ENCODE measurements at regions not wholly inside any gene's neighbourhood (a gene's known extent, or its start where the extent isn't known, plus 50 kb on each side); places are given as distances from the start of the nearest gene placed in this dataset.

DNA sequence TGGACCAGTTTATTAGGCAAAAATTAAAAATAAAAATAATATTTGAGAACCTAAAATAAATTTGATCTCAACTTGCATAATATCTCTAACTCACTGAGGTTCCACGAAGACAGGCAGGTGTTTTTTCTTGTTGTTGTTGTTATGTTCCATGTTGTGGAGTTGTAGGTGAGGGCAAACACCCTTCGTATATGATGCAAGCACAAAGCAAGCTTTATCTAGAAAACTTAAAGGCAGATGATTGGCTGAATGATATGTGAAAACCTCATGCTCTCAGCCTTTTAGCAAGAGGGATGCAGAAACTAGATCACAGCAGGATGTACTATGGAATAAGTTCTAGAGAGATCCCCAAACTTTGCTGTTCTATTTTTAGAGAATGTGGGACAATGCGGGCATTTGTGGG, 502.7 kb downstream of the ETNK1 start:
- Histone ChIP-seq H3K9me1 (ENCODE audit: insufficient read depth, low read length) (no peaks in the 10 kb centered on the region), H3K4me1 (ENCODE audit: control insufficient read depth, insufficient read depth, low read length) (no peaks in the 10 kb centered on the region), H3K18ac (ENCODE audit: low read depth, low read length) (no peak overlapping the region), H4K8ac (ENCODE audit: low read depth in 2 of 2, low read length in 2 of 2) (no peak overlapping the region), H3K9ac (ENCODE audit: low read depth, low read length) (no peak overlapping the region), H4K91ac (ENCODE audit: insufficient read depth, low read depth, low read length) (no peak overlapping the region), H2BK5ac (ENCODE audit: low read depth, low read length, poor library complexity, severe bottlenecking) (no peak overlapping the region), H3K79me1 (ENCODE audit: low read depth in 1 of 2, low read length in 2 of 2) (no peaks in the 10 kb centered on the region), H3K36me3 (ENCODE audit: control insufficient read depth, insufficient read depth, low read length) (no peaks in the 10 kb centered on the region), H3K4ac (ENCODE audit: low read depth, low read length) (no peak overlapping the region), H3K27ac (ENCODE audit: insufficient read depth, low read length) (no peak overlapping the region), H3K14ac (replicated peaks; ENCODE audit: low read depth, low read length) (no peak overlapping the region), H3K27me3 (ENCODE audit: control insufficient read depth, insufficient read depth, low read length) (no peaks in the 10 kb centered on the region), H3K4me2 (ENCODE audit: low read depth, low read length) (no peak overlapping the region), H2AK5ac (ENCODE audit: low read depth, low read length) (no peak overlapping the region), H2BK120ac (ENCODE audit: low read depth, low read length) (no peak overlapping the region), H2BK20ac (ENCODE audit: low read depth, low read length) (no peak overlapping the region), H4K5ac (ENCODE audit: low read depth, low read length) (no peak overlapping the region), H4K20me1 (ENCODE audit: insufficient read depth, low read length) (no peaks in the 10 kb centered on the region), H2BK15ac (ENCODE audit: low read depth, low read length) (no peak overlapping the region), H2AFZ (replicated peaks; ENCODE audit: low read length, poor library complexity) (no peak overlapping the region), H3K4me3 (ENCODE audit: insufficient read depth, low read depth, low read length) (no peak overlapping the region), H3K56ac (ENCODE audit: extremely low read depth, insufficient read depth, low read length) (no peak overlapping the region), H3K9me3 (ENCODE audit: control insufficient read depth, insufficient read depth, low read length) (no peaks in the 10 kb centered on the region), H2AK9ac (replicated peaks; ENCODE audit: low read depth, low read length, poor library complexity) (no peak overlapping the region), H3K23ac (ENCODE audit: low read depth, low read length) (no peak overlapping the region)
- no TSS peak for BruUV-seq (replicated peaks)
- DNase-seq, result no peak
- CTCF ChIA-PET, result interaction anchor here (0.5 kb wide), 1 partner anchor 28 kb away, joined by 3 read pairs; no protein-coding TSS in a partner anchor
- dilution Hi-C loops (cut with HindIII; ENCODE audit: low sequenced_read_pairs, unreplicated experiment) (no loop called here), intact Hi-C loops (cut with micrococcal nuclease) (no loop called here), in situ Hi-C loops (cut with MboI; ENCODE audit: low sequenced_read_pairs) (no loop called here)
- TF ChIP-seq RCOR1 (IDR thresholded peaks at IDR 0.05; ENCODE audit: insufficient replicate concordance, low read length) (no peak), CEBPB (IDR thresholded peaks at IDR 0.05; ENCODE audit: low read depth, low read length) (no peak), RFX5 (IDR thresholded peaks at IDR 0.05; ENCODE audit: low read depth, low read length) (no peak), MXI1 (IDR thresholded peaks at IDR 0.05; ENCODE audit: borderline replicate concordance, low read depth, low read length) (no peak), RAD21 (IDR thresholded peaks at IDR 0.05; ENCODE audit: low read length) (no peak), FOS (IDR thresholded peaks at IDR 0.05; ENCODE audit: low read depth, low read length) (no peak), POLR2A (IDR thresholded peaks at IDR 0.05; ENCODE audit: low read depth, low read length) (no peak), BHLHE40 (IDR thresholded peaks at IDR 0.05; ENCODE audit: low read depth, low read length) (no peak), SMC3 (IDR thresholded peaks at IDR 0.05; ENCODE audit: low read depth, low read length) (no peak), NFE2L2 (IDR thresholded peaks at IDR 0.05; ENCODE audit: low read depth, low read length) (no peak), MAZ (IDR thresholded peaks at IDR 0.05; ENCODE audit: borderline replicate concordance, low read depth, low read length) (no peak), MAFK (IDR thresholded peaks at IDR 0.05; ENCODE audit: low read depth, low read length) (no peak), CHD1 (IDR thresholded peaks at IDR 0.05; ENCODE audit: low read depth, low read length) (no peak)
- TF ChIP-seq, protein P1, sequence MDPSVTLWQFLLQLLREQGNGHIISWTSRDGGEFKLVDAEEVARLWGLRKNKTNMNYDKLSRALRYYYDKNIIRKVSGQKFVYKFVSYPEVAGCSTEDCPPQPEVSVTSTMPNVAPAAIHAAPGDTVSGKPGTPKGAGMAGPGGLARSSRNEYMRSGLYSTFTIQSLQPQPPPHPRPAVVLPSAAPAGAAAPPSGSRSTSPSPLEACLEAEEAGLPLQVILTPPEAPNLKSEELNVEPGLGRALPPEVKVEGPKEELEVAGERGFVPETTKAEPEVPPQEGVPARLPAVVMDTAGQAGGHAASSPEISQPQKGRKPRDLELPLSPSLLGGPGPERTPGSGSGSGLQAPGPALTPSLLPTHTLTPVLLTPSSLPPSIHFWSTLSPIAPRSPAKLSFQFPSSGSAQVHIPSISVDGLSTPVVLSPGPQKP (IDR thresholded peaks at IDR 0.05; ENCODE audit: borderline replicate concordance, low read depth, low read length), result no peak
- TF ChIP-seq, protein P2, sequence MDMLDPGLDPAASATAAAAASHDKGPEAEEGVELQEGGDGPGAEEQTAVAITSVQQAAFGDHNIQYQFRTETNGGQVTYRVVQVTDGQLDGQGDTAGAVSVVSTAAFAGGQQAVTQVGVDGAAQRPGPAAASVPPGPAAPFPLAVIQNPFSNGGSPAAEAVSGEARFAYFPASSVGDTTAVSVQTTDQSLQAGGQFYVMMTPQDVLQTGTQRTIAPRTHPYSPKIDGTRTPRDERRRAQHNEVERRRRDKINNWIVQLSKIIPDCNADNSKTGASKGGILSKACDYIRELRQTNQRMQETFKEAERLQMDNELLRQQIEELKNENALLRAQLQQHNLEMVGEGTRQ (IDR thresholded peaks at IDR 0.05; ENCODE audit: low read depth, low read length), result no peak
- TF ChIP-seq, protein P3, sequence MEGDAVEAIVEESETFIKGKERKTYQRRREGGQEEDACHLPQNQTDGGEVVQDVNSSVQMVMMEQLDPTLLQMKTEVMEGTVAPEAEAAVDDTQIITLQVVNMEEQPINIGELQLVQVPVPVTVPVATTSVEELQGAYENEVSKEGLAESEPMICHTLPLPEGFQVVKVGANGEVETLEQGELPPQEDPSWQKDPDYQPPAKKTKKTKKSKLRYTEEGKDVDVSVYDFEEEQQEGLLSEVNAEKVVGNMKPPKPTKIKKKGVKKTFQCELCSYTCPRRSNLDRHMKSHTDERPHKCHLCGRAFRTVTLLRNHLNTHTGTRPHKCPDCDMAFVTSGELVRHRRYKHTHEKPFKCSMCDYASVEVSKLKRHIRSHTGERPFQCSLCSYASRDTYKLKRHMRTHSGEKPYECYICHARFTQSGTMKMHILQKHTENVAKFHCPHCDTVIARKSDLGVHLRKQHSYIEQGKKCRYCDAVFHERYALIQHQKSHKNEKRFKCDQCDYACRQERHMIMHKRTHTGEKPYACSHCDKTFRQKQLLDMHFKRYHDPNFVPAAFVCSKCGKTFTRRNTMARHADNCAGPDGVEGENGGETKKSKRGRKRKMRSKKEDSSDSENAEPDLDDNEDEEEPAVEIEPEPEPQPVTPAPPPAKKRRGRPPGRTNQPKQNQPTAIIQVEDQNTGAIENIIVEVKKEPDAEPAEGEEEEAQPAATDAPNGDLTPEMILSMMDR (conservative IDR thresholded peaks at IDR 0.05; ENCODE audit: low read depth, low read length), result no peak
- WGBS, 2 experiments (ENCODE audit: extremely low coverage in 2 of 2, insufficient read length in 1 of 2), result no CpG with 5 or more reads among the region's 3 CpGs
- ATAC-seq (ENCODE audit: low read depth), result no peak
- POLR2A ChIA-PET (ENCODE audit: unreplicated experiment), result no interaction called here
